ENCODE measurements at regions not wholly inside any gene's neighbourhood (a gene's known extent, or its start where the extent isn't known, plus 50 kb on each side); places are given as distances from the start of the nearest gene placed in this dataset.

- Mint-ChIP-seq H3K27me3 (peaks cover 12% of the 10 kb centered on the region), H3K27ac (no peak overlapping the region), H3K4me1 (ENCODE audit: low read depth) (no peaks in the 10 kb centered on the region), H3K9me3 (peaks cover 8% of the 10 kb centered on the region), H3K4me3 (no peak overlapping the region), H3K36me3 (ENCODE audit: low read depth) (no peaks in the 10 kb centered on the region)
- ATAC-seq (ENCODE audit: poor library complexity) (no peak), DNase-seq (no peak)
- Histone ChIP-seq H3K9me3 (ENCODE audit: control insufficient read depth in 1 of 2, insufficient read depth in 1 of 2, low read length in 2 of 2) (peaks cover 0 to 10% of the 10 kb centered on the region in 2 experiments), H3K36me3 (ENCODE audit: insufficient read depth, low read length) (no peaks in the 10 kb centered on the region), H3K4me3 (ENCODE audit: low read length) (no peak overlapping the region), H3K27me3 (ENCODE audit: control insufficient read depth in 1 of 2, insufficient read depth in 2 of 2, low read length in 2 of 2) (peaks cover 2 to 4% of the 10 kb centered on the region in 2 experiments), H3K27ac (ENCODE audit: low read depth in 1 of 2, low read length in 2 of 2) (no peak overlapping the region), H3K4me1 (ENCODE audit: insufficient read depth, low read length) (no peaks in the 10 kb centered on the region)
- intact Hi-C loops (cut with DNase I, micrococcal nuclease), result no loop called here
- ChIA-PET POLR2A (no interaction called here), CTCF (no interaction called here)
- TF ChIP-seq CTCF (IDR thresholded peaks at IDR 0.05), result no peak
These were observed 275.7 kb upstream of the TCF21 start for GRCh38 chr6:133613211-133613610.

- ChIA-PET POLR2A (no interaction called here), CTCF (no interaction called here)
- H3K27me3 ChIP-seq (ENCODE audit: control insufficient read depth in 1 of 2, insufficient read depth in 2 of 2, low read length in 2 of 2), result no peaks in the 10 kb centered on the region
- intact Hi-C loops (cut with DNase I, micrococcal nuclease), result no loop called here
- H3K36me3 Mint-ChIP-seq (ENCODE audit: low read depth), result no peaks in the 10 kb centered on the region
- no peak overlapping the region for H3K27ac Mint-ChIP-seq
- DNase-seq (no peak), ATAC-seq (ENCODE audit: poor library complexity) (no peak)
- peaks cover 8% of the 10 kb centered on the region for H3K9me3 Mint-ChIP-seq
- no peak overlapping the region for H3K4me3 Mint-ChIP-seq
- no peak overlapping the region for H3K4me3 ChIP-seq (ENCODE audit: low read length)
- H3K36me3 ChIP-seq (ENCODE audit: insufficient read depth, low read length), result no peaks in the 10 kb centered on the region
- no peak overlapping the region for H3K27ac ChIP-seq (ENCODE audit: low read depth in 1 of 2, low read length in 2 of 2)
- no peaks in the 10 kb centered on the region for H3K4me1 ChIP-seq (ENCODE audit: insufficient read depth, low read length)
- peaks cover 7% of the 10 kb centered on the region for H3K27me3 Mint-ChIP-seq
- no peaks in the 10 kb centered on the region for H3K9me3 ChIP-seq (ENCODE audit: control insufficient read depth in 1 of 2, insufficient read depth in 1 of 2, low read length in 2 of 2)
- no peak for TF ChIP-seq CTCF (IDR thresholded peaks at IDR 0.05)
- H3K4me1 Mint-ChIP-seq (ENCODE audit: low read depth), result no peaks in the 10 kb centered on the region
These were observed 267.2 kb upstream of the TCF21 start for GRCh38 chr6:133621751-133622150.

- DNase-seq (no peak), ATAC-seq (ENCODE audit: poor library complexity) (no peak)
- Mint-ChIP-seq H3K4me1 (ENCODE audit: low read depth) (no peaks in the 10 kb centered on the region), H3K4me3 (no peak overlapping the region), H3K27me3 (no peaks in the 10 kb centered on the region), H3K36me3 (ENCODE audit: low read depth) (no peaks in the 10 kb centered on the region), H3K9me3 (no peaks in the 10 kb centered on the region), H3K27ac (no peak overlapping the region)
- no peaks in the 10 kb centered on the region for H3K4me1 ChIP-seq (ENCODE audit: insufficient read depth, low read length)
- H3K36me3 ChIP-seq (ENCODE audit: insufficient read depth, low read length), result no peaks in the 10 kb centered on the region
- no peak overlapping the region for H3K4me3 ChIP-seq (ENCODE audit: low read length)
- no peak for TF ChIP-seq CTCF (IDR thresholded peaks at IDR 0.05)
- intact Hi-C loops (cut with DNase I, micrococcal nuclease), result no loop called here
- CTCF ChIA-PET, result no interaction called here
- H3K9me3 ChIP-seq (ENCODE audit: control insufficient read depth in 1 of 2, insufficient read depth in 1 of 2, low read length in 2 of 2), result no peaks in the 10 kb centered on the region
- H3K27me3 ChIP-seq (ENCODE audit: control insufficient read depth in 1 of 2, insufficient read depth in 2 of 2, low read length in 2 of 2), result no peaks in the 10 kb centered on the region
- H3K27ac ChIP-seq (ENCODE audit: low read depth in 1 of 2, low read length in 2 of 2), result no peak overlapping the region
- POLR2A ChIA-PET, result no interaction called here
These were observed 265.8 kb upstream of the TCF21 start for GRCh38 chr6:133623065-133623464.
